ENCODE measurements at regions not wholly inside any gene's neighbourhood (a gene's known extent, or its start where the extent isn't known, plus 50 kb on each side); places are given as distances from the start of the nearest gene placed in this dataset.

GRCh38 chr18:26794230-26795101 is 71.0 kb downstream of the AQP4 start:
- Mint-ChIP-seq H3K4me1 (no peaks in the 10 kb centered on the region), H3K9me3 (peaks cover 8% of the 10 kb centered on the region in 2 donors), H3K27ac (no peak overlapping the region), H3K4me3 (no peak overlapping the region), H3K27me3 (ENCODE audit: low read depth in 2 of 2) (no peaks in the 10 kb centered on the region), H3K36me3 (peaks cover 17% of the 10 kb centered on the region)
- TF ChIP-seq CTCF (IDR thresholded peaks at IDR 0.05): no peak
- no peaks in the 10 kb centered on the region for H3K27me3 ChIP-seq (ENCODE audit: control insufficient read depth, insufficient read depth, low read length)
- 93% methylated on average over 8 of the region's 8 CpGs for WGBS (ENCODE audit: insufficient coverage)
- H3K9me3 ChIP-seq (ENCODE audit: control insufficient read depth, insufficient read depth, low read length): no peaks in the 10 kb centered on the region
- no peak for DNase-seq
- intact Hi-C loops (cut with micrococcal nuclease): no loop called here
- H3K4me3 ChIP-seq (ENCODE audit: low read length): no peak overlapping the region
- no peak overlapping the region for H3K27ac ChIP-seq (ENCODE audit: low read length)
- no peaks in the 10 kb centered on the region for H3K36me3 ChIP-seq (ENCODE audit: control insufficient read depth, insufficient read depth, low read length)
- ATAC-seq: no peak
- no peaks in the 10 kb centered on the region for H3K4me1 ChIP-seq (ENCODE audit: control insufficient read depth, insufficient read depth, low read length)

- peaks cover 5 to 7% of the 10 kb centered on the region in 2 donors for H3K9me3 Mint-ChIP-seq
- DNase-seq (no peak), ATAC-seq (no peak)
- H3K4me3 Mint-ChIP-seq: no peak overlapping the region
- no peak overlapping the region for H3K27ac Mint-ChIP-seq
- Histone ChIP-seq H3K27me3 (ENCODE audit: control insufficient read depth, insufficient read depth, low read length) (no peaks in the 10 kb centered on the region), H3K9me3 (ENCODE audit: control insufficient read depth, insufficient read depth, low read length) (no peaks in the 10 kb centered on the region), H3K27ac (ENCODE audit: low read length) (no peak overlapping the region), H3K4me3 (ENCODE audit: low read length) (no peak overlapping the region), H3K36me3 (ENCODE audit: control insufficient read depth, insufficient read depth, low read length) (no peaks in the 10 kb centered on the region), H3K4me1 (ENCODE audit: control insufficient read depth, insufficient read depth, low read length) (no peaks in the 10 kb centered on the region)
- TF ChIP-seq CTCF (IDR thresholded peaks at IDR 0.05): no peak
- no peaks in the 10 kb centered on the region for H3K4me1 Mint-ChIP-seq
- H3K27me3 Mint-ChIP-seq (ENCODE audit: low read depth in 2 of 2): no peaks in the 10 kb centered on the region
- intact Hi-C loops (cut with micrococcal nuclease): no loop called here
- peaks cover 8% of the 10 kb centered on the region for H3K36me3 Mint-ChIP-seq
- no CpG with 5 or more reads among the region's 1 CpG for WGBS (ENCODE audit: insufficient coverage)
Observed at GRCh38 chr18:26792661-26793060, 72.8 kb downstream of the AQP4 start.

- no peak for ATAC-seq
- intact Hi-C loops (cut with micrococcal nuclease): no loop called here
- Mint-ChIP-seq H3K4me3 (no peak overlapping the region), H3K27ac (no peak overlapping the region), H3K9me3 (peaks cover 5 to 7% of the 10 kb centered on the region in 2 donors), H3K36me3 (peaks cover 5% of the 10 kb centered on the region), H3K27me3 (ENCODE audit: low read depth in 2 of 2) (no peaks in the 10 kb centered on the region), H3K4me1 (no peaks in the 10 kb centered on the region)
- Histone ChIP-seq H3K4me1 (ENCODE audit: control insufficient read depth, insufficient read depth, low read length) (no peaks in the 10 kb centered on the region), H3K36me3 (ENCODE audit: control insufficient read depth, insufficient read depth, low read length) (no peaks in the 10 kb centered on the region), H3K9me3 (ENCODE audit: control insufficient read depth, insufficient read depth, low read length) (no peaks in the 10 kb centered on the region), H3K4me3 (ENCODE audit: low read length) (no peak overlapping the region), H3K27ac (ENCODE audit: low read length) (no peak overlapping the region), H3K27me3 (ENCODE audit: control insufficient read depth, insufficient read depth, low read length) (no peaks in the 10 kb centered on the region)
- no peak for DNase-seq
- no peak for TF ChIP-seq CTCF (IDR thresholded peaks at IDR 0.05)
Observed at GRCh38 chr18:26791676-26792075, 73.8 kb downstream of the AQP4 start.

GRCh38 chr18:26784599-26784998 is 80.9 kb downstream of the AQP4 start:
- H3K4me1 Mint-ChIP-seq: no peaks in the 10 kb centered on the region

More at GRCh38 chr18:26784599-26784998, 80.9 kb downstream of the AQP4 start:
- Histone ChIP-seq H3K4me1 (ENCODE audit: control insufficient read depth, insufficient read depth, low read length) (no peaks in the 10 kb centered on the region), H3K27ac (ENCODE audit: low read length) (no peak overlapping the region), H3K36me3 (ENCODE audit: control insufficient read depth, insufficient read depth, low read length) (no peaks in the 10 kb centered on the region), H3K9me3 (ENCODE audit: control insufficient read depth, insufficient read depth, low read length) (no peaks in the 10 kb centered on the region), H3K27me3 (ENCODE audit: control insufficient read depth, insufficient read depth, low read length) (no peaks in the 10 kb centered on the region), H3K4me3 (ENCODE audit: low read length) (no peak overlapping the region)
- DNase-seq: no peak
- Mint-ChIP-seq H3K36me3 (no peaks in the 10 kb centered on the region), H3K9me3 (peaks cover 3 to 6% of the 10 kb centered on the region in 2 donors), H3K27ac (no peak overlapping the region), H3K4me3 (no peak overlapping the region), H3K27me3 (ENCODE audit: low read depth in 2 of 2) (no peaks in the 10 kb centered on the region)
- intact Hi-C loops (cut with micrococcal nuclease): no loop called here
- ATAC-seq: no peak
- 13% methylated on average over 1 of the region's 1 CpG for WGBS (ENCODE audit: insufficient coverage)
- TF ChIP-seq CTCF (IDR thresholded peaks at IDR 0.05): no peak
